Ecto neural progenitor cell (in vitro differentiated cells): ENCODE measurements at regions not wholly inside any gene's neighbourhood (a gene's known extent, or its start where the extent isn't known, plus 50 kb on each side); places are given as distances from the start of the nearest gene placed in this dataset.
"Not testable (repeated sequence)": the region's sequence is repeated elsewhere in the genome, so short reads cannot be mapped to it uniquely, and the experiment has no call there.

ENCODE experiments used
- DNase-seq: peaks from one replicate; pipeline ENCODE4 v3.0.0-alpha.2; 2018; ENCODE audit warnings: low spot score

DNA sequence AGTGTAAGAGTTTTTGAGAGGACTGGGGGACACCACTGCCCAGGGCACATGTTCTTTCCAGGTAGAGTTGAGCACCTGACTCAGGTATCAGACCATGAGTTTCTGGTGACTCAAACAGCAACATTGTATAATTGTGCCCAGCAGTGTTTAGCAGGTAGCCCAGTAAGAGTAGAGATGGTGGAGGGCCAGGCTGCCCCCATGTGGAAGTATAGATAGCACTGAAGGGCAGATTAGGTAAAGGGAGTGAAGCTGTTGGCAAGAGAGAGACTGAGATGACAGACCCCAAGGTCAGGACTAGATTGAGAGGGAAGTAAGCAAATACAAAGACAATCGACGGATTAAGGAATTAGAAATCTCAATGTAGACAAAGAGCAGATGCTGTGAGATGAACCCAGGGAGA, 74.6 kb downstream of the TRIM42 start:
- no peak for DNase-seq

DNA sequence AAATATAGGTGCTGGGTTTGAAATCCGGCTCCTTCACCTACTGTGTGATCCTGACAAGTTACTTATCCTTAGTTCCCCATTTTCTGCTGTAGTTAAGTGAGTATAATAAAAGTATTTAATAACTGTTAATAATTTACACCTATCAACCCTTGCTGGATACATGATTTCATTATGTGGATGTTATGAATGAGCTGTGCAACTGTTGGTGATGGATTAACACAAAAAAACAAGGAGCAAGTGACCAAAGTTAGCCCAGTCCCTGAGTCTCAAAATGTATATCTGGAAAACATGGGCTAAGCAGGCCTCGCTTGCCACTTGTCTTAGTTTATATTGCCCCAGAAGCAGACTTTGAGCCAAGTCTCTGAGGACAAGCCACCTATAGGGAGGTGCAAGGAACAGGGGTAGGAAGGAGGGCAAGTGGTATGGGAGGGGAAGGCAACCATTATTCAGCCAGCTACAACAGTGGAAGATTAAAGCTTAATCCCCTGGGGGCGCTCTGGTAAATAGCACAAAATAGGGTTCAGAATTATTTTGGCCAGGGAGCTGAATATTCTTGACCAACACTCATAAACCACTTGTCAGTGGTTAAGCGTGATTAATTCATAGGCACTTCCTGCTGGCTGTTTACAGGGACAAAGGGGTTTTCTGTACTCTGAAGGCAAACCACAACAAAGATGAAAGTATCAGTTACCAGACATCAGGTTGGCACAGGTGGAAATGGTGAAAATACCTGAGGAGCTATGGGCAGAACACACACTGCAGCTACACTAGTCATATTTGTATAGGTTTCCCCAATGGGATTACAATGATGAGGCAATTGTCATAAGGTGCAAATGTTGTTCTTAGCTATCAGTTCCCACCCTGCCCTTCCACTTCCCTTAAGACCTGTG, 76.2 kb downstream of the TRIM42 start:
- no peak for DNase-seq

DNA sequence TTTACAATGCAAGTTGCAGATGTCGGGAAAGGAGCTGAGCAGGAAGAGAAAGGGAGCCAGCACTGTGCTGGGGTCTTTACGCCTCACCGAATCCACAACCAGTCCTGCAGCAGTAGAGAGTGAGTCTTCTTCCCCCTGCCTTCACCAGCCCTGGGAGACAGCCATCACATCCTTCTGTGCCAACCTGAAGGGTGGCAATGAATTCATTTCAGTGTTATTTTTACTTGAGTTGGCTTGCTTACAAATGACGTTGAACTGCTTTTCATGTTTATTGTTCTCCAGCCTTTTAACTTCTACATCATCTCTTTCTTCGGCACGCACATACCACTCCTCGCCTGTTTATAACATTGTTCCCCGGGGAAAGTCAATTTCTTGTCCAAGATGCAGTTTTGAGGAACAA, 77.1 kb downstream of the TRIM42 start:
- no peak for DNase-seq

DNA sequence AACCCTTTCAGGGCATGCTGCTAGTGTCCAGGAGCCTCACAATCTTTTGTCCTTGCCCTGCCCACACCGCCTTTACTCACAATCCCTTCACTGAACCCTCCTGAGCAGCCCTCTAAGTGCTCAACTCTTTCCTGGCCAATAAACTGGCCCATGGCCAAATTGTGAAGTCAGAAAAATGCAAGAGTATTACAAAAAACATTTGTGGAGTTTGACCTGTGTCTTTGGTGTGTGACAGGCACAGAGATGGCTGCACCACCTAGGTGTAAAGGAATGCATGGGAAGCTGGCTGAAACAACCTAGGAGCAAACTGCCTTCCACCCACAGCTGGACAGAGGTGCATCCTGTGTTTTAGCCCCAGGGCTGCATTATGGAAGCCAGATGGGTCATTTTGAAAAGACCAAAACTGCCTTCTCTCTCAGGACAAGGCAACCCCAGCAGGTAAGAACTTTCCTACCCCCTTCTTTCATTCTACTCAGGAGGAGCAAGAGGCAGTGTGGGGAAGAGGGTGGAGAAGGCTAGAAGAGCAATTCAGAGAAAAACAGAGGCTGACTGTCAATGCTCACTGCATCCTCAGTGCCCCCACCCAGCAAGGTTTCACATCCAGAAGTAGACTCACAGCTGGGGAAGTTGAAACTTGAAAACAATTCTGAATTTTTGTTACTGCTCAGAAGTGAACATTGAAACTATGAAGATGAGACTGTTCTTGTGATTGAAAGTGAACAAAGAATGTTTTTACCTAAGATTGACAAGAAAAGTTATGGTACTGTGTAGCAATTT, 78.6 kb downstream of the TRIM42 start:
- DNase-seq: no peak

DNA sequence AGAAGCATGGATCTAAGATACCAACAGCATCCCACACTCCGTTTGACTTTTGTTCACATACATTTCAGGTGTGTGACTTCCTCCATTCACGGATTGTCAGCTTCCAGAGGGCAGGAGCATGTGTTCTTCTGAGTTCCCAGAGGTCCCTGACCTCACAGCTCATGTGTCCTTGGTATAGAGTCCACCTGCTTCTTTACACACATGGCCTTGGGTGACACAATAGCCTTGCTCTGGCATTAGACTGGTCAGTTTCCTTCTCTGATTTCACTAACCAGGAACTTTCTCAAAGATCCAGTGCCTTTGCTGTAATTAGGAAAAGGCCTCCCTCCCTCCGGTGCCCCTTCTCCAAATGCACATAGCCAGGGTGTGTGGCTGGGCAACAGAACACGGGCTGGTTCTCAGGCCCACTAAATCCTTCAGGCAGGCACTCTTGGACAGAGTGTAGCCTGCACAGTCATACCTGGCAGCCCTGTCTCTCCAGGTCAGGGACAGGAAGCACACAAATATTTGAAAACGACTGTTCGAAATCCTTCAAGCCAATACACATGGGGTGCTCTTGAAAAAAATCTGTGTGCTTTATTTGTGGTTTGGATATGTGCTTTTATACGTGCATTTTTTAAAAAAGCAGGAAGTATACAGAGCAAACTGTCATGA, 81.1 kb downstream of the TRIM42 start:
- DNase-seq: no peak

DNA sequence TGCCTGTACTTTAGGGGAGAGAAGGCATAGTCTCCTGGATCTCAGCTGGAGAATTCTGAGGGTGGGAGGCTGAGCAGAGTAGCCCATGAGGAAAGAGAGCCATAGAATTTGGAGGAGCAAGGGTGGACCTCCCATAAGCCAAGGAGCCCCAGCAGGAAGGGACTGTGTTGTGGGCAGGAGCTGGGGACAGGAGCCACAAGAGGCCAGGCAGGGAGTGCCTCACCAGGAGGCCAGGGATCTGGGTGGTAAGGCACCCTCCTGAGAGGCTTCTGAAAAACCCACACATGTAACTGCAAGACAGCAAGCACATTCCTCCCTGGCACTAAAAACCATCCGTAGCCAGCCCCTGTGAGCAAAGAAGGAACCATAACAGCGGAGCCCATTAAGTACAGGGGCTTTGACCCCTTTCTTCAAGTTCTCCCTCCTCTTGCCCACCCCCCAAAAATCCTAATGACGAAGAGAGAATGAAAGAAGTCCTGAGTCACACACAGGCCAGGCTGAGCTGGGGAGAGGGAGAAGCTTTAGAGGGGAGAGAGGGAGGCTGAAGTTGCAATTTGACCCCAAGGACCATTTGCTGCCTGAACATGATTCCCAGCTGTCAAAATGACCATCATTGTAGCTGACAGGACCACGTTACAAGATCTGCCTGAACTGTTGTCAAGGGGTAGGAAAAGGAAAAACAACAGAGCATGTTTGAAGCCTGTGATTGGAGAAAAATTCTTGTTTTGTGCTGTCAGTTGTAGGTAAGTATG, 82.6 kb downstream of the TRIM42 start:
- DNase-seq: no peak

DNA sequence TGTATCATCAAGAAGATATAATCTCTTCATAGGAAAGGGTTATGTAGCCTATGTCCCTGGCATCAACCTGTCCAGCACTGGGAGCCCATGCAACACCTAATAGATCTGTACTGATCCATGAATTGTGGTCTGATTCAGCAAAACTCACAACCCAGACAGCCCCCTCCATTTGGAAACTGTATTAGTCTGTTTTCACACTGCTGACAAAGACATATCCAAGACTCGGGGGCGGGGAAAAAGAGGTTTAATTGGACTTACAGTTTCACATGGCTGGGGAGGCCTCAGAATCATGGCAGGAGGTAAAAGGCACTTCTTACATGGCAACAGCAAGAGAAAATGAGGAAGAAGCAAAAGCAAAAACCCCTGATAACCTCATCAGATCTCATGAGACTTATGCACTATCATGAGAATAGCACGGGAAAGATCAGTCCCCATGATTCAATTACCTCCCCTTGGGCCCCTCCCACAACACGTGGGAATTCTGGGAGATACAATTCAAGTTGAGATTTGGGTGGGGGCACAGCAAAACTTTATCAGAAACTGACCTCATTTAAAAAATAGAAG, 83.3 kb downstream of the TRIM42 start:
- DNase-seq: no peak

DNA sequence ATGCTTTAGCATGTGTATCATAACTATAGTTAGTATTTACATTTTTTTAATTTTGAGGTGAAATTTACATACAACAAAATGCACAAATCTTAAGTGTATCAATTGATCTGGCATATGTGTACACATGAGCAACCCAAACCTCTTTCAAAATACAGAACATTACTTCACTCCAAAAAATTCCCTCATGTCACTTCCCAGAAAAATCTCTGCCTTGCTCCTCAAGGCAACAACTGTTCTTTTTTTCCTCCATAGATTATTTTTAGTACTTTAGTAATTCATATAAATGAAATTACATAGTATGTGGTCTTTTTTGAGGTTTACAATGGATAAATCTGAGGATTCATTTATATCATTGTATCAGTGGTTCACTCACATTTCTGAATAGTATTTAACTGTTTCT, 84.9 kb downstream of the TRIM42 start:
- no peak for DNase-seq

DNA sequence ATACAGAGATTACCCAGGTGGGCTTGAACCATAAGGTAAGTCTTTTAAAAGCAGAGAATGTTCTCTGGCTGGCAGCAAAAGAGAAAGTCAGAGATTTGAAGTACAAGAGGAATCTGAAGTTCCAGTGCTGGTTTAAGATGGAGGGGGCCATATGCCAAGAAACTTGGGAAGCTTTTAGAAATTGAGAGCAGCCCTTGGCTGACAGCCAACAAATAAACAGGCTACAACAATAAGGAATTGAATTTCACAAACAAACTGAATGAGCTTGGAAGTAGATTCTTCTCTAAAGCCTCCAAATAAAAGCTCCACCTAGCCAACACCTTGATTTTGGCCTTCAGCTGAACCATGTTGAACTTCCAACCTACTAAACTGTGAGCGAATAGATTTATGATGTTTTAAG, 85.7 kb downstream of the TRIM42 start:
- no peak for DNase-seq

DNA sequence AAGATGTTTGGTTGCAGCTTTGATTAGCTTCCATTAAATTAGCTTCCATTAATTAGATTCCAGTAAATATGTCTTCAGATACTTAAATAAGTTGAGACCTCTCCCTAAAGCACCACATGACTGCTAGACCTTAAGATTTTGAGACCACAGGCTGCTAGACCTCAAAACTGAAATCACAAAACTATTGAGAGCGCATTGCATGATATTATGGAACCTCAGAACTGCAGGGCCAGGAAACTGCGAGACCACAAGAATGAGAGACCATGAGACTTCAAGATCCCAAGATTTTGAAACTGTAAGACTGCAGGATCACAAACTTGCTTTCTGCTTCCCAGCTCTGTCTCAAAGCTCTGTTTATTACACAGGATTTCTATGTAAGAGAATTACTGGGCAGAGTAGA, 87.4 kb downstream of the TRIM42 start:
- no peak for DNase-seq

DNA sequence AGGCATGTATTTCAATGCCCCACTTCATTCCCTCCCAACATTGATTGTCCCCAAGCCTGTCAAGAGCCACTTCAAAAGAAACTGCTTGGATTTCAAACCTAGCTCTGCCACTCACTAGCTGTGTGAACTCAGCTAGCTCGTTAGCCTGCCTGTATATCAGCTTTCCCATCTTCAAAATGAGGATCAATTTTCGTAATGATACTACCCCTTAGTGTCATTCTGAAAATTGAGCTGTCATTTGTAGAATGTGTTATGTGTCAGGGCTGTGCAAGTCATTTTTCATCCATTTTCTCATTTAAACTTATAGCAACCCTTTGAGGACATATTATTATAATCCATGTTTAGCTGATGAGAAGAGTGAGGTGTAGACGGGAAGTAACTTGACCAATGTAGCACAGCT, 88.6 kb downstream of the TRIM42 start:
- no peak for DNase-seq

DNA sequence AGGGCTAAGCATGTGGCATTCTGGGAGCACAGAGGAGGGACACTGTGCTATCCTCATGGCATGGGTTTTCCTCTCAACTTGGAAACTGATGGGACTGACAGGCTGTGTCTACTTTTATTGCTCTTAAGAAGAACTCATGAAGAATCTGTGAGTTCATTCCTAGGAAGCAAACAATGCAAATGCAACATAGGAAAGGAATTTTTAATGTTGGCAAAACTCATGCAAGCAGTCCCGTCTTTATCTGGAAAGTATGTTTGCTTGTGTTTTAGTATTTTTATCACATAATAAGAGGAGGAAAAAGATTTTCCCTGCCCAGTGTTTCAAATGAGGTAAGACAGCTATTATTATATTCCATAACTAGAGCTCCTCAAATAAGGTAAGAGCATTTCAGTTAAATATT, 89.7 kb downstream of the TRIM42 start:
- no peak for DNase-seq

DNA sequence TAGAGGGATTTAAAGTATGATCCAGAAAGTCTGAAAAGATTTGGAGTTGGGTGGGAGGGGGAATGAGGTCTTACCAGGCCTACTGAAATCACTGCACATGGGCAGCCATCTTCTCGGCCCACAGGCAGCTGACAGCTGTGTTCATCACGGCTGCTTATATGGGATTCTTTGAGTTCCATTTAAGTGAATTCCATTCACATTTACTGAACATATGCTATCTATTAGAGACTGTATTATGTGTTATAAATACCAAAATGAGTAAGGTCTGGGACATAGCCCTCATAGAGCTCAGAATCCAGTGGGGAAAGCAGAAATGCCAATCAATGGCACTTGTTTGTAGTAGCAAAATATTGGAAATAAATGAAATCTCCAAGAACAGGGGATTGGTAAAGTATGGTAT, 91.1 kb downstream of the TRIM42 start:
- DNase-seq: no peak

DNA sequence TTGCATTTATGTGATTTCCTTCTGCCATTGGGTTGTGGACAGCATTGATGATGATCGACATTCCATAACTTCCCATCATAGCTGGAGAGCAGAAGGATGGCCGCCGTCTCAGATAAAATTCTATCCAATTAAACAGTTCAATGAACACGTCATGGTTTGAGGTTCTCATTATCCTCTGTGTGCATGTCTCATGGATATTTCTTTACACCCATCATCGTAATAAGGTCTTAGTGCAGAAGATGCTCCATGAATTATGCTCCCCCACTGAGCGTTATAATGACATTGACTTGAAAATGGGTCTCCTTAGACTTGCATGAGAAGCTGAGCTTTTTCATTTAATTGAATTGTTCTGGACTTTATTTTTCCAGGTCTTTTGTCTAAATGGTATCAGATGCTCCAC, 92.1 kb downstream of the TRIM42 start:
- no peak for DNase-seq

DNA sequence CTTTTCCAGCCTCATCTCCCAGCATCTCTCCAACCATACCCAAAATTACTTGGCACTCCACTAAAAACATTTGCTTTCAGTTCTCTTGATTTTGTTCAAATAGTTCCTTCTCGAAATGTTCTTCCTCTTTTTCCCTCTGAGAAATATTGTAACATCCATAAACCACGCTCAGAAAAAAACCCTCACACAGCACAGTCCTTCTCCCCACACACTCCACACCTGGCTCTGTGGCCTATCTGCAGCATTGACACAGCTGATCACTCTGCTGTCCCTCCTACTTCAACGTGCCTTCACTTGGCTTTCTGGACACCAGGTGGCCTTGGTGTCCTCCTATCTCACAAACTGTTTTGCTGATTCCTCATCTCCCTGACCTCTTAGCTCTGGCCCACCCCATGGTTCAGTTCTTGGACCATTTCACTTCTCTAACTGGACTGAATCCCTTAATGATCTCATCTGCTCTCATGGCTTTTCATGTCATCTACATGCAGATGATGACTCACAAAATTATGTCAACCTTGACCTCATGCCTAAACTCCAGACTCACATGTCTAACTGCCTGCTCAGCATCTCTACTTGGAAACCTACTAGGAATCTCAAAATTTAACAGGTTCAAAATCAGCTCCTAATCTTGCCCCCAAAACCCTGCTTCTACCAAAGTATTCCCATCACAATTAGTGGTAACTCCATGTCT, 93.3 kb downstream of the TRIM42 start:
- DNase-seq: no peak

DNA sequence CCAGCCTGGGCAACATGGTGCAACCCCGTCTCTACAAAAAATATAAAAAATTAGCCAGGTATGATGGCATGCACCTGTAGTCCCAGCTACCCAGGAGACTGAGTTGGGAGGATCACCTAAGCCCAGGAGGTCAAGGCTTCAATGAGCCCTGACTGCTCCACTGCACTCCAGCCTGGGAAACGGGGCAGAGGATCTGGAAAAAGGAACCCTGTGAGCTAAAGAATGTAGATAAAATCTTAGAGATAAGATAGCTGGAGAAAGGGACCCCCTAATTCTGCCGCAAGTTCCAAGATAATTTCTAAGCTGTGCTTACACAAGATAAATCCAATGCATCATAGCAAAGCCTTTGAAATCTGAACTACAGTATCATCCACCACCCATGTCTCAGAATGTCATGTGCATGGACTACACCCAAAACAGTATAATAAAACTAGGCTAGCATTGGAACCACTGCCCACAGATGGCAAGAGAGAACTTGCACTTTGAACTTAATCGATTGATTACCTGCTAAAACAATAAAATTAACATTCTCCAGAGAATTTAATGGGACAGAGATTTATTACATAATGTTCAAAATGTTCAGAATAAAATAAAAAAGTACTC, 99.9 kb downstream of the TRIM42 start:
- DNase-seq: no peak

DNA sequence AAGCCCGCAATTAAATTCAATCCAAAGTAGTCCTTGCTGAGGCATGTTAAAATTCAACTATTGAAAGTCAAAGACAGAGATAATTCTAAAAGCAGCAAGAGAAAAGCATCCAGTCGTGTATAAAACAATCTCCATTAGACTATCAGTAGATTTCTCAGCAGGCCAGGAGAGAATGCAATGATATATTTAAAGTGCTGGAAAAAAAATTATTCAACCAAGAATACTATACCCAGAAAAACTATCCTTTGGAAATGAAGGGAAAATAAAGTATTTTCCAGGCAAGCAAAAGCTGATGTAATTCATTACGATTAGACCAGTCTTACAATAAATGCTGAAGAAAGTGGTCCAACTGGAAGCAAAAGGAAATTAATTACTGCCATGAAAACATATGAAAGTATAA, 113.5 kb downstream of the TRIM42 start:
- DNase-seq: no peak

DNA sequence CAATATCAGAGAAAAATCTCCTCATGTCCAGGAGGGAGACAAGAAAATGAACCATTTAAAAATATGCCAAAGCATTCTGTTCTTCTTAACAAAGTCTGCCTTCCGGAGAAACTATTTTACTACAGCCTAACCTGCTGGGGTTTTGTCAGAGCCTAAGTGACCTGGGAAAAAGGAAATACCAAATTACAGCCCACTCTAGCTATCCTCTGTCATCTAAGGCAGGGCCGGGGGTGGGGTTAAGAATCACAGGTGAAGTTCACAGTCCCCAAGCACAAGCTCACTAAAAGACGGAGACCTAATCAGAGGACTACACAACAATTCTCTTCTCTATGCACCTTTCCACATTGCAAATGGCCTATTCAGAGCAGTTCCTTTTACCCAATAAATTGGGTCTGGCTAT, 116.6 kb downstream of the TRIM42 start:
- no peak for DNase-seq

DNA sequence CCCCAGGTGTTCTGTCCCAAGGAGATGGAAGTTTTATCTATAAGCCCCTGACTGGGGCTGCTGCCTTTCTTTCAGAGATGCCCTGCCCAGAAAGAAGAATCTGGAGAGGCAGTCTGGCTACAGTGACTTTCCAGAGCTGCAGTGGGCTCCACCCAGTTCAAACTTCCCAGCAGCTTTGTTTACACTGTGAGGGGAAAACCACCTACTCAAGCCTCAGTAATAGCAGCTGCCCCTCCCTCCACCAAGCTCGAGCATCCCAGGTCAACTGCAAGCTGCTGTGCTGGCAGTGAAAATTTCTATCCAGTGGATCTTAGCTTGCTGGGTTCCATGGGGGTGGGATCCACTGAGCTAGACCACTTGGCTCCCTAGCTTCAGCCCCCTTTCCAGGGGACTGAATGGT, 125.0 kb downstream of the TRIM42 start:
- not testable (repeated sequence) for DNase-seq

DNA sequence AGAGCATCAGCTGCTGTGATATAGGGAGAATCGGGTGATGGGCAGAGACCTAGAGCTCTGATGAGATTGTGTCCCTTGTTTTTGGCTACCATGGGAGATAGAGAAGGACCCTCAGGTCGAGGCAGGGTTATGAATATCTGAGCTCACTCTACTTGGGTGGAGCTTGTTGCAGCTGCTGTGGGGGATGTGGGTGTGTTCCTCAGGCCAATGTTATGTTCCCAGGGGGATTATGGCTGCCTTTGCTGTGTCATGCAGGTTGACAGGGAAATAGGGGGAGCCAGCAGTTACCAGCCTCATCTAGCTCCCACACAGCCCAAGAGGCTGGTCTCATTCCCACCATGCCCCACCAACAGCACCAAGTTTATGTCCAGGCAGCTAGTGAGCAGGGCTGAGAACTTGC, 131.5 kb downstream of the TRIM42 start:
- no peak for DNase-seq
